Upper lobe of right lung (tissue), 1 donor: ENCODE measurements at regions not wholly inside any gene's neighbourhood (a gene's known extent, or its start where the extent isn't known, plus 50 kb on each side); places are given as distances from the start of the nearest gene placed in this dataset.

Experiments used
- ATAC-seq: fragments of 200-7000 bp; cut with Tn5 transposase; one replicate; pipeline ENCODE4 v1.9.1; 2020; ENCODE audit warnings: mild to moderate bottlenecking, moderate library complexity
- DNase-seq: peaks from one replicate; pipeline ENCODE4 v3.0.0-alpha.2; 2020
- H3K27ac ChIP-seq: fragments of 200-600 bp; one replicate; pipeline ENCODE4 v1.8.0; 2022
- H3K27me3 ChIP-seq: fragments of 200-600 bp; one replicate; pipeline ENCODE4 v1.8.0; 2022; ENCODE audit warnings: mild to moderate bottlenecking
- H3K36me3 ChIP-seq: fragments of 200-600 bp; one replicate; pipeline ENCODE4 v1.8.0; 2022
- H3K4me1 ChIP-seq: fragments of 200-600 bp; one replicate; pipeline ENCODE4 v1.8.0; 2022
- H3K4me3 ChIP-seq: fragments of 200-600 bp; one replicate; pipeline ENCODE4 v1.8.0; 2022; ENCODE audit warnings: mild to moderate bottlenecking
- H3K9me3 ChIP-seq: fragments of 200-600 bp; one replicate; pipeline ENCODE4 v1.8.0; 2022
- CTCF ChIP-seq: fragments of 200-600 bp; IDR thresholded peaks from one replicate; pipeline ENCODE4 v1.8.0; 2022; ENCODE audit warnings: antibody characterized with exemption
- intact Hi-C: fragments of 100-400 bp; cut with DNase I; formaldehyde crosslinking; loops from one replicate; pipeline ENCODE4 v1.11.0; 2022
- donor health status: DM: no; HTN: yes; CAD: no; lungs with severe emphysema.

- Histone ChIP-seq H3K27ac (no peak overlapping the region), H3K9me3 (no peaks in the 10 kb centered on the region), H3K27me3 (no peaks in the 10 kb centered on the region), H3K36me3 (no peaks in the 10 kb centered on the region), H3K4me3 (no peak overlapping the region), H3K4me1 (no peaks in the 10 kb centered on the region)
- no peak for TF ChIP-seq CTCF
- intact Hi-C loops = no loop called here
- ATAC-seq (no peak), DNase-seq (no peak)
Measured at GRCh38 chr2:14750433-14750832, 117.9 kb downstream of the LRATD1 start.

- no peak for TF ChIP-seq CTCF
- DNase-seq (no peak), ATAC-seq (no peak)
- intact Hi-C loops = no loop called here
- Histone ChIP-seq H3K27me3 (no peaks in the 10 kb centered on the region), H3K4me3 (no peak overlapping the region), H3K9me3 (no peaks in the 10 kb centered on the region), H3K4me1 (no peaks in the 10 kb centered on the region), H3K36me3 (no peaks in the 10 kb centered on the region), H3K27ac (no peak overlapping the region)
Measured at GRCh38 chr2:14751581-14751980, 119.1 kb downstream of the LRATD1 start.

- intact Hi-C loops = no loop called here
- no peak for ATAC-seq
- Histone ChIP-seq H3K9me3 (no peaks in the 10 kb centered on the region), H3K27ac (no peak overlapping the region), H3K4me3 (no peak overlapping the region), H3K27me3 (no peaks in the 10 kb centered on the region), H3K36me3 (no peaks in the 10 kb centered on the region), H3K4me1 (no peaks in the 10 kb centered on the region)
- TF ChIP-seq CTCF = no peak
- no peak for DNase-seq
Measured at GRCh38 chr2:14752295-14752694, 119.8 kb downstream of the LRATD1 start.

- no peak for ATAC-seq
Measured at GRCh38 chr2:14756122-14756541, 123.6 kb downstream of the LRATD1 start.

GRCh38 chr2:14756981-14757657, 124.6 kb downstream of the LRATD1 start:
- no peak for ATAC-seq

More at GRCh38 chr2:14756122-14756541, 123.6 kb downstream of the LRATD1 start:
- intact Hi-C loops = no loop called here
- TF ChIP-seq CTCF = no peak
- Histone ChIP-seq H3K27me3 (no peaks in the 10 kb centered on the region), H3K4me1 (no peaks in the 10 kb centered on the region), H3K27ac (no peak overlapping the region), H3K9me3 (no peaks in the 10 kb centered on the region), H3K36me3 (no peaks in the 10 kb centered on the region), H3K4me3 (no peak overlapping the region)
- DNase-seq = no peak

More at GRCh38 chr2:14756981-14757657, 124.6 kb downstream of the LRATD1 start:
- Histone ChIP-seq H3K27me3 (no peaks in the 10 kb centered on the region), H3K4me1 (no peaks in the 10 kb centered on the region), H3K27ac (no peak overlapping the region), H3K36me3 (no peaks in the 10 kb centered on the region), H3K4me3 (no peak overlapping the region), H3K9me3 (no peaks in the 10 kb centered on the region)
- no peak for DNase-seq
- TF ChIP-seq CTCF = no peak
- intact Hi-C loops = no loop called here
